NAMALWA (cell line): ENCODE measurements at regions not wholly inside any gene's neighbourhood (a gene's known extent, or its start where the extent isn't known, plus 50 kb on each side); places are given as distances from the start of the nearest gene placed in this dataset.
"Not testable (repeated sequence)": the region's sequence is repeated elsewhere in the genome, so short reads cannot be mapped to it uniquely, and the experiment has no call there.

Experiments used
- DNase-seq: peaks from one replicate; pipeline ENCODE4 v3.0.0-alpha.2; 2015; ENCODE audit warnings: low spot score

GRCh38 chr6:76972474-76972873 lies 490.8 kb downstream of the HTR1B start:
- DNase-seq, result no peak

GRCh38 chr6:76959177-76959576 lies 504.1 kb downstream of the HTR1B start:
- DNase-seq, result not testable (repeated sequence)

- no peak for DNase-seq
Observed at GRCh38 chr6:76942203-76942966, 520.9 kb downstream of the HTR1B start.

- no peak for DNase-seq
Observed at GRCh38 chr6:76940191-76940590, 523.1 kb downstream of the HTR1B start.

- no peak for DNase-seq
Observed at GRCh38 chr6:76914737-76915136, 548.6 kb downstream of the HTR1B start.

GRCh38 chr6:76905541-76905940 lies 557.8 kb downstream of the HTR1B start:
- not testable (repeated sequence) for DNase-seq

- no peak for DNase-seq
Observed at GRCh38 chr6:76892542-76892941, 570.7 kb downstream of the HTR1B start.

- DNase-seq, result no peak
Observed at GRCh38 chr6:76888351-76888750, 574.9 kb downstream of the HTR1B start.

- no peak for DNase-seq
Observed at GRCh38 chr6:76886900-76887299, 576.4 kb downstream of the HTR1B start.

GRCh38 chr6:76885861-76886301 lies 577.4 kb downstream of the HTR1B start:
- no peak for DNase-seq

GRCh38 chr6:76881414-76881813 lies 581.9 kb downstream of the HTR1B start:
- no peak for DNase-seq

- DNase-seq, result peak; percentile 24
Observed at GRCh38 chr6:76876922-76877553, 586.3 kb downstream of the HTR1B start.

GRCh38 chr6:76876430-76876829 lies 586.9 kb downstream of the HTR1B start:
- not testable (repeated sequence) for DNase-seq

GRCh38 chr6:76867182-76867581 lies 596.1 kb downstream of the HTR1B start:
- DNase-seq, result no peak

GRCh38 chr6:76866091-76866915 lies 597.0 kb downstream of the HTR1B start:
- DNase-seq, result no peak

GRCh38 chr6:76862936-76863335 lies 600.4 kb downstream of the HTR1B start:
- DNase-seq, result no peak

- DNase-seq, result peak; percentile 49
Observed at GRCh38 chr6:76861403-76861802, 601.9 kb downstream of the HTR1B start.

- DNase-seq, result no peak
Observed at GRCh38 chr6:76856065-76856464, 607.2 kb downstream of the HTR1B start.

- DNase-seq, result no peak
Observed at GRCh38 chr6:76852776-76853175, 610.5 kb downstream of the HTR1B start.

GRCh38 chr6:76849274-76849970 lies 613.9 kb downstream of the HTR1B start:
- DNase-seq, result not testable (repeated sequence)

- DNase-seq, result no peak
Observed at GRCh38 chr6:76843054-76843822, 620.1 kb downstream of the HTR1B start.
